ENCODE measurements at regions not wholly inside any gene's neighbourhood (a gene's known extent, or its start where the extent isn't known, plus 50 kb on each side); places are given as distances from the start of the nearest gene placed in this dataset.

DNA sequence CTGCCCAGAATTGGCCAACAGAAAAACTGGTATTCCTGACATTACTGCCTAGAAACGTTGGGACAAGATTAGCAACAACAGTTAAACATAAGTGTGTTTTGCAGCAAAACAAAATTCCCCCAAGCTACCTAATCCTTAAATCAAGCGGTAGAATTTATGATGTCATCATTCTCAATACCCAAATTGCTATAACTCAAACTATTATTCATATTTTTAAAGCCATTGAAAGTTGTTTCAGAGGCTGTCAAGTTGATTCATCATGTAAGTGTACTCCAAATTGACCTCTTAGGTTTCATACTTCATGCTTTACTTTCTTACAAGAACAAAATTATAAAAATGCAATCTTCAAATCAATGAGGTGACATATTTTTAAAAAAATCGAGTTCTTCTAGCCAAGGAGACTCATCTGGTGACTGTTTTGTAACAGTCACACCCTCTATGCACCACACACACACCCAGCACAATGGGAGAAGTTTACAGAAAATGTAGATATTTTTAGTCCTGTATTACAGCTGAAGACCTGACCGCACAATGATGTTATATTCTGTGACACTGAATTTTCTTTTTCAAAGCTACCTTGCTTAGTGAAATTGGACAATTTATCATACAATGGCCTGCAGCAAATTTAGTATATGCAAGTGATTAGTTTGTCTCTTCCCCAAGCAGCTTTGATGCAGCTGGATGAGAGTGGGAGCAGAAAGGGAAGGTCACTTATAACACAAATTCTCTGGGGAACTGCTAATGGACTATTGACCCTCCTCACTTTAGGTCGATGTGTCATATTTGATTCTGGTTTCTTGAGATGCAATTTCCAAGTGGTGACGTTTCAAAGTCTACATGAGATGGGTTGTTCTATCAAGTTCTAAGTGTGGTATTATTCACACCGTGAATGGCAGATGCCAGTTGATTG lies 345.3 kb upstream of the OBI1 start (continued):
- TF ChIP-seq TEAD4 (CRISPR knock-in tag; IDR thresholded peaks at IDR 0.05), result no peak
- TF ChIP-seq, protein P1, sequence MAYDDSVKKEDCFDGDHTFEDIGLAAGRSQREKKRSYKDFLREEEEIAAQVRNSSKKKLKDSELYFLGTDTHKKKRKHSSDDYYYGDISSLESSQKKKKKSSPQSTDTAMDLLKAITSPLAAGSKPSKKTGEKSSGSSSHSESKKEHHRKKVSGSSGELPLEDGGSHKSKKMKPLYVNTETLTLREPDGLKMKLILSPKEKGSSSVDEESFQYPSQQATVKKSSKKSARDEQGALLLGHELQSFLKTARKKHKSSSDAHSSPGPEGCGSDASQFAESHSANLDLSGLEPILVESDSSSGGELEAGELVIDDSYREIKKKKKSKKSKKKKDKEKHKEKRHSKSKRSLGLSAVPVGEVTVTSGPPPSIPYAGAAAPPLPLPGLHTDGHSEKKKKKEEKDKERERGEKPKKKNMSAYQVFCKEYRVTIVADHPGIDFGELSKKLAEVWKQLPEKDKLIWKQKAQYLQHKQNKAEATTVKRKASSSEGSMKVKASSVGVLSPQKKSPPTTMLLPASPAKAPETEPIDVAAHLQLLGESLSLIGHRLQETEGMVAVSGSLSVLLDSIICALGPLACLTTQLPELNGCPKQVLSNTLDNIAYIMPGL (CRISPR knock-in tag; IDR thresholded peaks at IDR 0.05), result no peak
- TF ChIP-seq, protein P2, sequence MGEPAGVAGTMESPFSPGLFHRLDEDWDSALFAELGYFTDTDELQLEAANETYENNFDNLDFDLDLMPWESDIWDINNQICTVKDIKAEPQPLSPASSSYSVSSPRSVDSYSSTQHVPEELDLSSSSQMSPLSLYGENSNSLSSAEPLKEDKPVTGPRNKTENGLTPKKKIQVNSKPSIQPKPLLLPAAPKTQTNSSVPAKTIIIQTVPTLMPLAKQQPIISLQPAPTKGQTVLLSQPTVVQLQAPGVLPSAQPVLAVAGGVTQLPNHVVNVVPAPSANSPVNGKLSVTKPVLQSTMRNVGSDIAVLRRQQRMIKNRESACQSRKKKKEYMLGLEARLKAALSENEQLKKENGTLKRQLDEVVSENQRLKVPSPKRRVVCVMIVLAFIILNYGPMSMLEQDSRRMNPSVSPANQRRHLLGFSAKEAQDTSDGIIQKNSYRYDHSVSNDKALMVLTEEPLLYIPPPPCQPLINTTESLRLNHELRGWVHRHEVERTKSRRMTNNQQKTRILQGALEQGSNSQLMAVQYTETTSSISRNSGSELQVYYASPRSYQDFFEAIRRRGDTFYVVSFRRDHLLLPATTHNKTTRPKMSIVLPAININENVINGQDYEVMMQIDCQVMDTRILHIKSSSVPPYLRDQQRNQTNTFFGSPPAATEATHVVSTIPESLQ (CRISPR knock-in tag; IDR thresholded peaks at IDR 0.05), result no peak
- no peak for TF ChIP-seq ESRRA (CRISPR knock-in tag; IDR thresholded peaks at IDR 0.05; ENCODE audit: borderline replicate concordance)

DNA sequence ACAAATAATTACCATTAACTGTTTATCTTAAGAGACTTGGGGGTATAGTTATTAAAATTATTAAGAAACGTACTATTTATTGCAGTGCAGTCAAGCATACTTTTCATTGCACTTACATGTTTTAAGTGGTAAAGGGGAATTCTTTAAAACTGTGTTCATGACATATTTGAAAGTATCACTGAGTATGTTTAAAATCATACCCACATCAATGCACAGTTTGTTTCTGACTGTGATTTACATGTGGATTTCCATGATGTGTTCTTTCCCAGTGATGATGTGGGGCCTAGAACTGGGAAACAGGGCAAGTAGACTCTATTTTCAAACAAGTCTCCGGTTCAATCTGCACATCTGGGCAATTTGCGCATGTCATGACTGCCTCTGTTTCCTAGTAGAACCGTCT lies 340.5 kb upstream of the OBI1 start:
- POLR2A ChIA-PET, result no interaction called here
- Mint-ChIP-seq H3K4me1 (peaks cover 9% of the 10 kb centered on the region), H3K4me3 (no peak overlapping the region), H3K27ac (no peak overlapping the region), H3K36me3 (no peaks in the 10 kb centered on the region), H3K27me3 (ENCODE audit: low read depth) (no peaks in the 10 kb centered on the region), H3K9me3 (no peaks in the 10 kb centered on the region)
- CTCF ChIA-PET, result no interaction called here
- ATAC-seq (no peak), DNase-seq (ENCODE audit: low spot score) (no peak)
- TF ChIP-seq, protein P3, sequence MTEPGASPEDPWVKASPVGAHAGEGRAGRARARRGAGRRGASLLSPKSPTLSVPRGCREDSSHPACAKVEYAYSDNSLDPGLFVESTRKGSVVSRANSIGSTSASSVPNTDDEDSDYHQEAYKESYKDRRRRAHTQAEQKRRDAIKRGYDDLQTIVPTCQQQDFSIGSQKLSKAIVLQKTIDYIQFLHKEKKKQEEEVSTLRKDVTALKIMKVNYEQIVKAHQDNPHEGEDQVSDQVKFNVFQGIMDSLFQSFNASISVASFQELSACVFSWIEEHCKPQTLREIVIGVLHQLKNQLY (CRISPR knock-in tag; IDR thresholded peaks at IDR 0.05), result no peak
- TF ChIP-seq TP53 (CRISPR knock-in tag; IDR thresholded peaks at IDR 0.05) (no peak), SMAD4 (CRISPR knock-in tag; IDR thresholded peaks at IDR 0.05) (no peak), KAT7 (CRISPR knock-in tag; IDR thresholded peaks at IDR 0.05; ENCODE audit: borderline replicate concordance) (no peak), TEAD4 (CRISPR knock-in tag; IDR thresholded peaks at IDR 0.05) (no peak), ZNF263 (CRISPR knock-in tag; IDR thresholded peaks at IDR 0.05; ENCODE audit: low read depth) (no peak), FOXK1 (CRISPR knock-in tag; IDR thresholded peaks at IDR 0.05) (no peak), RORB (CRISPR knock-in tag; IDR thresholded peaks at IDR 0.05) (no peak)
- TF ChIP-seq, protein P4, sequence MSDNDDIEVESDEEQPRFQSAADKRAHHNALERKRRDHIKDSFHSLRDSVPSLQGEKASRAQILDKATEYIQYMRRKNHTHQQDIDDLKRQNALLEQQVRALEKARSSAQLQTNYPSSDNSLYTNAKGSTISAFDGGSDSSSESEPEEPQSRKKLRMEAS (CRISPR knock-in tag; IDR thresholded peaks at IDR 0.05), result no peak
- TF ChIP-seq, protein P5, sequence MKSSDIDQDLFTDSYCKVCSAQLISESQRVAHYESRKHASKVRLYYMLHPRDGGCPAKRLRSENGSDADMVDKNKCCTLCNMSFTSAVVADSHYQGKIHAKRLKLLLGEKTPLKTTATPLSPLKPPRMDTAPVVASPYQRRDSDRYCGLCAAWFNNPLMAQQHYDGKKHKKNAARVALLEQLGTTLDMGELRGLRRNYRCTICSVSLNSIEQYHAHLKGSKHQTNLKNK (CRISPR knock-in tag; IDR thresholded peaks at IDR 0.05), result no peak
- TF ChIP-seq, protein P6, sequence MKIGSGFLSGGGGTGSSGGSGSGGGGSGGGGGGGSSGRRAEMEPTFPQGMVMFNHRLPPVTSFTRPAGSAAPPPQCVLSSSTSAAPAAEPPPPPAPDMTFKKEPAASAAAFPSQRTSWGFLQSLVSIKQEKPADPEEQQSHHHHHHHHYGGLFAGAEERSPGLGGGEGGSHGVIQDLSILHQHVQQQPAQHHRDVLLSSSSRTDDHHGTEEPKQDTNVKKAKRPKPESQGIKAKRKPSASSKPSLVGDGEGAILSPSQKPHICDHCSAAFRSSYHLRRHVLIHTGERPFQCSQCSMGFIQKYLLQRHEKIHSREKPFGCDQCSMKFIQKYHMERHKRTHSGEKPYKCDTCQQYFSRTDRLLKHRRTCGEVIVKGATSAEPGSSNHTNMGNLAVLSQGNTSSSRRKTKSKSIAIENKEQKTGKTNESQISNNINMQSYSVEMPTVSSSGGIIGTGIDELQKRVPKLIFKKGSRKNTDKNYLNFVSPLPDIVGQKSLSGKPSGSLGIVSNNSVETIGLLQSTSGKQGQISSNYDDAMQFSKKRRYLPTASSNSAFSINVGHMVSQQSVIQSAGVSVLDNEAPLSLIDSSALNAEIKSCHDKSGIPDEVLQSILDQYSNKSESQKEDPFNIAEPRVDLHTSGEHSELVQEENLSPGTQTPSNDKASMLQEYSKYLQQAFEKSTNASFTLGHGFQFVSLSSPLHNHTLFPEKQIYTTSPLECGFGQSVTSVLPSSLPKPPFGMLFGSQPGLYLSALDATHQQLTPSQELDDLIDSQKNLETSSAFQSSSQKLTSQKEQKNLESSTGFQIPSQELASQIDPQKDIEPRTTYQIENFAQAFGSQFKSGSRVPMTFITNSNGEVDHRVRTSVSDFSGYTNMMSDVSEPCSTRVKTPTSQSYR (CRISPR knock-in tag; IDR thresholded peaks at IDR 0.05), result no peak
- TF ChIP-seq, protein P7, sequence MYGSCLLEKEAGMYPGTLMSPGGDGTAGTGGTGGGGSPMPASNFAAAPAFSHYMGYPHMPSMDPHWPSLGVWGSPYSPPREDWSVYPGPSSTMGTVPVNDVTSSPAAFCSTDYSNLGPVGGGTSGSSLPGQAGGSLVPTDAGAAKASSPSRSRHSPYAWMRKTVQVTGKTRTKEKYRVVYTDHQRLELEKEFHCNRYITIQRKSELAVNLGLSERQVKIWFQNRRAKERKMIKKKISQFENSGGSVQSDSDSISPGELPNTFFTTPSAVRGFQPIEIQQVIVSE (CRISPR knock-in tag; IDR thresholded peaks at IDR 0.05; ENCODE audit: borderline replicate concordance), result no peak
